ENCODE measurements at regions not wholly inside any gene's neighbourhood (a gene's known extent, or its start where the extent isn't known, plus 50 kb on each side); places are given as distances from the start of the nearest gene placed in this dataset.

GRCh38 chr9:31736581-31737179 lies 647.8 kb upstream of the ACO1 start:
- Histone ChIP-seq H3K27ac (ENCODE audit: low read depth, low read length) (no peak overlapping the region), H3K14ac (ENCODE audit: low read length) (no peak overlapping the region), H3K36me3 (ENCODE audit: control insufficient read depth in 1 of 2, insufficient read depth in 2 of 2, low read length in 2 of 2) (no peaks in the 10 kb centered on the region), H2AFZ (ENCODE audit: insufficient read depth, low read length, poor library complexity) (no peak overlapping the region), H3K23ac (ENCODE audit: low read length) (no peak overlapping the region), H3K4me3 (ENCODE audit: low read depth, low read length) (no peak overlapping the region), H2AK5ac (ENCODE audit: low read length) (no peak overlapping the region), H3K79me1 (ENCODE audit: low read length) (no peaks in the 10 kb centered on the region), H3K4ac (ENCODE audit: low read depth, low read length) (no peak overlapping the region), H2BK12ac (ENCODE audit: low read length) (no peak overlapping the region), H4K12ac (ENCODE audit: low read depth, low read length) (no peak overlapping the region), H2BK5ac (ENCODE audit: low read depth, low read length, poor library complexity) (no peak overlapping the region), H3K79me2 (ENCODE audit: control insufficient read depth, insufficient read depth, low read length, poor library complexity) (no peaks in the 10 kb centered on the region), H2BK120ac (ENCODE audit: insufficient read depth, low read length, poor library complexity) (no peak overlapping the region), H3K9ac (ENCODE audit: low read length) (no peak overlapping the region), H4K91ac (ENCODE audit: low read depth, low read length) (no peak overlapping the region), H3K18ac (ENCODE audit: low read length) (no peak overlapping the region), H4K8ac (ENCODE audit: low read depth, low read length) (no peak overlapping the region), H3K27me3 (ENCODE audit: insufficient read depth, low read length) (no peaks in the 10 kb centered on the region), H3K4me2 (ENCODE audit: low read length) (no peak overlapping the region), H3K9me3 (ENCODE audit: insufficient read depth, low read depth, low read length) (no peaks in the 10 kb centered on the region), H3K4me1 (ENCODE audit: control insufficient read depth in 1 of 2, insufficient read depth in 2 of 2, low read length in 2 of 2) (no peaks in the 10 kb centered on the region)
- DNase-seq: no peak
- WGBS (ENCODE audit: extremely low coverage, insufficient coverage, insufficient read length): no CpG with 5 or more reads among the region's 1 CpG

- no peak overlapping the region for H3K4me3 ChIP-seq (ENCODE audit: low read depth, low read length)
- no peak overlapping the region for H2BK12ac ChIP-seq (ENCODE audit: low read length)
- no peak overlapping the region for H3K4me2 ChIP-seq (ENCODE audit: low read length)
- no peak overlapping the region for H2BK5ac ChIP-seq (ENCODE audit: low read depth, low read length, poor library complexity)
- no CpG with 5 or more reads among the region's 1 CpG for WGBS (ENCODE audit: extremely low coverage, insufficient coverage, insufficient read length)
- no peaks in the 10 kb centered on the region for H3K27me3 ChIP-seq (ENCODE audit: insufficient read depth, low read length)
- no peak overlapping the region for H4K8ac ChIP-seq (ENCODE audit: low read depth, low read length)
- no peak overlapping the region for H3K18ac ChIP-seq (ENCODE audit: low read length)
- H4K12ac ChIP-seq (ENCODE audit: low read depth, low read length): no peak overlapping the region
- DNase-seq: no peak
- H4K91ac ChIP-seq (ENCODE audit: low read depth, low read length): no peak overlapping the region
- no peak overlapping the region for H2BK120ac ChIP-seq (ENCODE audit: insufficient read depth, low read length, poor library complexity)
- H3K9ac ChIP-seq (ENCODE audit: low read length): no peak overlapping the region
- no peak overlapping the region for H3K23ac ChIP-seq (ENCODE audit: low read length)
- no peak overlapping the region for H3K4ac ChIP-seq (ENCODE audit: low read depth, low read length)
- H3K14ac ChIP-seq (ENCODE audit: low read length): no peak overlapping the region
- H3K36me3 ChIP-seq (ENCODE audit: control insufficient read depth in 1 of 2, insufficient read depth in 2 of 2, low read length in 2 of 2): no peaks in the 10 kb centered on the region
- H2AK5ac ChIP-seq (ENCODE audit: low read length): no peak overlapping the region
- H3K27ac ChIP-seq (ENCODE audit: low read depth, low read length): no peak overlapping the region
- no peak overlapping the region for H2AFZ ChIP-seq (ENCODE audit: insufficient read depth, low read length, poor library complexity)
- no peaks in the 10 kb centered on the region for H3K4me1 ChIP-seq (ENCODE audit: control insufficient read depth in 1 of 2, insufficient read depth in 2 of 2, low read length in 2 of 2)
- H3K9me3 ChIP-seq (ENCODE audit: insufficient read depth, low read depth, low read length): no peaks in the 10 kb centered on the region
- no peaks in the 10 kb centered on the region for H3K79me2 ChIP-seq (ENCODE audit: control insufficient read depth, insufficient read depth, low read length, poor library complexity)
- no peaks in the 10 kb centered on the region for H3K79me1 ChIP-seq (ENCODE audit: low read length)
Observed at GRCh38 chr9:31740705-31741104, 643.7 kb upstream of the ACO1 start.

- H3K79me1 ChIP-seq (ENCODE audit: low read length): no peaks in the 10 kb centered on the region
- no peak overlapping the region for H2BK12ac ChIP-seq (ENCODE audit: low read length)
- H3K18ac ChIP-seq (ENCODE audit: low read length): no peak overlapping the region
- H2AFZ ChIP-seq (ENCODE audit: insufficient read depth, low read length, poor library complexity): no peak overlapping the region
- H3K9ac ChIP-seq (ENCODE audit: low read length): no peak overlapping the region
- no peak overlapping the region for H3K4me2 ChIP-seq (ENCODE audit: low read length)
- H4K91ac ChIP-seq (ENCODE audit: low read depth, low read length): no peak overlapping the region
- H3K23ac ChIP-seq (ENCODE audit: low read length): no peak overlapping the region
- no peak overlapping the region for H3K4me3 ChIP-seq (ENCODE audit: low read depth, low read length)
- no peak overlapping the region for H3K4ac ChIP-seq (ENCODE audit: low read depth, low read length)
- no peak overlapping the region for H3K14ac ChIP-seq (ENCODE audit: low read length)
- no peak overlapping the region for H2AK5ac ChIP-seq (ENCODE audit: low read length)
- no CpG with 5 or more reads among the region's 3 CpGs for WGBS (ENCODE audit: extremely low coverage, insufficient coverage, insufficient read length)
- H3K36me3 ChIP-seq (ENCODE audit: control insufficient read depth in 1 of 2, insufficient read depth in 2 of 2, low read length in 2 of 2): no peaks in the 10 kb centered on the region
- no peak overlapping the region for H4K12ac ChIP-seq (ENCODE audit: low read depth, low read length)
- no peak overlapping the region for H3K27ac ChIP-seq (ENCODE audit: low read depth, low read length)
- H2BK5ac ChIP-seq (ENCODE audit: low read depth, low read length, poor library complexity): no peak overlapping the region
- no peaks in the 10 kb centered on the region for H3K4me1 ChIP-seq (ENCODE audit: control insufficient read depth in 1 of 2, insufficient read depth in 2 of 2, low read length in 2 of 2)
- no peak overlapping the region for H4K8ac ChIP-seq (ENCODE audit: low read depth, low read length)
- H3K27me3 ChIP-seq (ENCODE audit: insufficient read depth, low read length): no peaks in the 10 kb centered on the region
- no peaks in the 10 kb centered on the region for H3K9me3 ChIP-seq (ENCODE audit: insufficient read depth, low read depth, low read length)
- DNase-seq: no peak
- no peak overlapping the region for H2BK120ac ChIP-seq (ENCODE audit: insufficient read depth, low read length, poor library complexity)
- no peaks in the 10 kb centered on the region for H3K79me2 ChIP-seq (ENCODE audit: control insufficient read depth, insufficient read depth, low read length, poor library complexity)
Observed at GRCh38 chr9:31744589-31744988, 639.9 kb upstream of the ACO1 start.

- Histone ChIP-seq H3K18ac (ENCODE audit: low read length) (no peak overlapping the region), H4K91ac (ENCODE audit: low read depth, low read length) (no peak overlapping the region), H3K79me1 (ENCODE audit: low read length) (no peaks in the 10 kb centered on the region), H3K14ac (ENCODE audit: low read length) (no peak overlapping the region), H2BK5ac (ENCODE audit: low read depth, low read length, poor library complexity) (no peak overlapping the region), H3K36me3 (ENCODE audit: control insufficient read depth in 1 of 2, insufficient read depth in 2 of 2, low read length in 2 of 2) (no peaks in the 10 kb centered on the region), H3K9ac (ENCODE audit: low read length) (no peak overlapping the region), H3K9me3 (ENCODE audit: insufficient read depth, low read depth, low read length) (no peaks in the 10 kb centered on the region), H3K27ac (ENCODE audit: low read depth, low read length) (no peak overlapping the region), H4K12ac (ENCODE audit: low read depth, low read length) (no peak overlapping the region), H2BK120ac (ENCODE audit: insufficient read depth, low read length, poor library complexity) (no peak overlapping the region), H3K4me3 (ENCODE audit: low read depth, low read length) (no peak overlapping the region), H3K79me2 (ENCODE audit: control insufficient read depth, insufficient read depth, low read length, poor library complexity) (no peaks in the 10 kb centered on the region), H2AK5ac (ENCODE audit: low read length) (no peak overlapping the region), H3K27me3 (ENCODE audit: insufficient read depth, low read length) (no peaks in the 10 kb centered on the region), H3K4ac (ENCODE audit: low read depth, low read length) (no peak overlapping the region), H4K8ac (ENCODE audit: low read depth, low read length) (no peak overlapping the region), H3K4me1 (ENCODE audit: control insufficient read depth in 1 of 2, insufficient read depth in 2 of 2, low read length in 2 of 2) (no peaks in the 10 kb centered on the region), H2BK12ac (ENCODE audit: low read length) (no peak overlapping the region), H3K4me2 (ENCODE audit: low read length) (no peak overlapping the region), H2AFZ (ENCODE audit: insufficient read depth, low read length, poor library complexity) (no peak overlapping the region), H3K23ac (ENCODE audit: low read length) (no peak overlapping the region)
- DNase-seq: no peak
- no CpG with 5 or more reads among the region's 6 CpGs for WGBS (ENCODE audit: extremely low coverage, insufficient coverage, insufficient read length)
Observed at GRCh38 chr9:31745468-31745867, 639.0 kb upstream of the ACO1 start.
